ENCODE measurements at regions not wholly inside any gene's neighbourhood (a gene's known extent, or its start where the extent isn't known, plus 50 kb on each side); places are given as distances from the start of the nearest gene placed in this dataset.
"Not testable (repeated sequence)": the region's sequence is repeated elsewhere in the genome, so short reads cannot be mapped to it uniquely, and the experiment has no call there.

DNA sequence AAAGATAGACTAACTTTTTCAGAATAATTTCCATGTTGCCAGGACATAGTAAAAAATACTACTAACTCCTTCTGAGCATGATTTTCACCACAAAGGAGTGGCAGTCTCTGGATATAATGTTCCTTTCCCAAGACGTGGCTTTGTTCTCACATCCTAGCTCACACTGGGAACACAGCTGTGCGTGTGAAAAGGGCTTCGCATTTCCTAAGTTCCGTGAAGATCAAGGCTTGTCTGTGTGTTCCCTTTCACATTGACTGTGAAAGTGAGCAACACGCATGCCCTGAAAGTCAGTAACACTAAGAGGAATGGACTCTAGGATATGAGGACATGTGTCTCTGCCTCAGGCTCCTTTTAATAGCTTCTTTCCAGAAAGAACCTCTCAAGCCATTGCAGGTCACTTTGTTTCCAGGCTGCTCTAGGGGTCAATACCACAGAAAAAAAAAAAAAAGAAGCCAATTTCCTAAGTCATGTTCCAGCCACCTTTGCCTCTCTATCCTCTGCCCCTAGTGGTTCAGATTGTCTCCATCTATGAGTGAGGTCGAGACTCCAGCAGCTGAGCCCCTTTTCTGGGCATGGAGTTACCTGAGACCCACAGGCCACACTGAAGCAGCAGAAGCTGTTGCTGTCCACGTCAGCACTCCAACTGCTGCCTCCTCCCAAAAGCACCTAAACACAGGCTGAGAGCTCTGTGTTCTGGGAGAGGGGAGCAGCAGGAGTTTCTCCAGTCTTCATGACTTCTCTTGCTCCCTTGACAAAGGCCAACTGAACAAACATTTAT lies 355.9 kb downstream of the RSL24D1 start:
- no peak for DNase-seq

- DNase-seq = no peak
Observed at GRCh38 chr15:54839379-54839778, 357.4 kb downstream of the RSL24D1 start.

DNA sequence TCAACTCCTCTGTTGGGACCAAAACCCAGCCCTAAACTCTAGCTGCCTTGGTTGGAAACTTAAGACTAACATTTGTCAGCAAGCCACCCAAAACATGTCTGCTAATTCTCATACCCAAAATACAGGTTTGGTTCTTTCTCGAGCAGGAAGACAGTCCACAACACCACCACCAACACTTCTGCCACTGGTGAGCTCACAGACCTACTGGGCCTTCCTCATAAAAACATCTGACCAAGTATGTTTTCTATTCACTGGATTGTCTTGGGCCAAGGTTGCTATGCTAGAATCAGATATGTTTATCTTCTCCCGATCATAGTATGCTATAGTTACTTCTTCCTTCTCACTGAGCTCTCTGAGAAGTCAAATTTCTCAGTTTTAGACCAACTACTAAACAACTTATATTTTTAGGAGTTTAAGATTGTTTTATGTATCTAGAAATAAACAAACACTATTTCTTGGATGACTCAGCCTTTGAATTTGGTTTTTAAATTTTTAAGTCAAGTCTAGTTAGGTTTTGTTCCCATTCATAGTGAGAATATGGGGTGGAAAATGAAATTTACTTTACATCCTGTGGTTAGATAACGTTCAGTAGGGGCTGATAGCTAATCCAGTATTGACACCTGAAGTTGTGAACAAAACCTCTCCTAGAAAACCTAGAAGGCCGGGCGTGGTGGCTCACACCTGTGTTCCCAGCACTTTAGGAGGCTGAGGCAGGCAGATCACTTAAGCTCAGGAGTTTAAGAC lies 360.5 kb downstream of the RSL24D1 start:
- no peak for DNase-seq

DNA sequence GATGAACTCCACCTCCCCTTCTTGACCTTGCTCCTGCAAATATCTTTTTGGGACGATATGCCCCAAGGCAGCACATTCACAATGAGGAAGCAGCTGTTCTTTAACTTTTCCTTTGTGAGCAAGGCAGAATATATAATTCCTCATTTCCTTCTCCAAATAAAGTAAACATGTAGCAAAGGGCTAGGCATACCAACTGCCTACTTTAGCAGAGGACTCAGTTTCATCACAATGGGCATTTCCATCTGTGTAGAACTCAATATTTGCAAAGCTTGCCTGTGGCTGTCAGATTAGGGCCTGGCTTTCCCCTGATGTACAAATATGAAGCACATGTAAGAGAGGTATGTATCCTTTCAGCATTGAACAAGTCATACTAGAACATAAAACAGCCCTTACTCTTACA lies 366.9 kb downstream of the RSL24D1 start:
- no peak for DNase-seq

GRCh38 chr15:54820811-54821210 lies 375.9 kb downstream of the RSL24D1 start:
- no peak for DNase-seq

GRCh38 chr15:54820098-54820497 lies 376.6 kb downstream of the RSL24D1 start:
- DNase-seq = no peak

DNA sequence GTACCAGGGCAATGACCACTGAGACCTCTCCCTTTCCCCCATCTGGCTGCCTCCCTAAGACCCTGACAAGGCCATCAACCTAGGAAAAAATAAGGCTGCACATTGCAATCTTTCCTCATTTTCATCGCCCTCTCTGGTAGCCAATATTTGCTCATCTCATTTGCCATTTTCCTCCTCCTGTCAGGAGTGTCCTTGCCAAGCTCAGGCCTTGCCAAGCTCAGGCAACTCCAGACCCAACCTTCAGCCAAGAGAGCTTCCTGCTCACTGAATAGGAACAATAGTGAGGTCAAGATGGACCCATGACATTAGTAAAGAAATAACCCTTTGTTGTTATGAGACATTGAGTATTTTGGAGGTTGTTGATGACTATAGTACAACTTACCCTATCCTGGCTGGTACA lies 380.3 kb downstream of the RSL24D1 start:
- no peak for DNase-seq

GRCh38 chr15:54815556-54815955 lies 381.2 kb downstream of the RSL24D1 start:
- DNase-seq = no peak

DNA sequence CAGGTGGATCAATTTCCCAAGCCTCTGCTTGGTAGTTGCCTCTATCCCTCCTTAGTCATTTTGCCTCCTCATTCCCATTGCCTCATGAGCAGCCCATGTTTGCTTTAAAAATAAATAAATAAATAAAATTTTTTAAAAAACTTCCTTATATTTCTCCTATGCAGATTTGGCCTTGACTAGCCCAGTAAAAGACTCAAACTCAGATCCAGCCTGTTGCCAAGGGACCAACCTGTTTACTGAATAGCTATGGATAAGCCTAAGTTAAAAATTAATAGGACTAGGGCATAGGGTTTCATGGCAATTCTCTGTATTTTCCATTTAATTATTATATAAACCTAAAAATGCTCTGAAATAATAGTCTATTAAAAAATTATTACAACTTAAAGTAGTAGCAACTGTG lies 384.4 kb downstream of the RSL24D1 start:
- no peak for DNase-seq

DNA sequence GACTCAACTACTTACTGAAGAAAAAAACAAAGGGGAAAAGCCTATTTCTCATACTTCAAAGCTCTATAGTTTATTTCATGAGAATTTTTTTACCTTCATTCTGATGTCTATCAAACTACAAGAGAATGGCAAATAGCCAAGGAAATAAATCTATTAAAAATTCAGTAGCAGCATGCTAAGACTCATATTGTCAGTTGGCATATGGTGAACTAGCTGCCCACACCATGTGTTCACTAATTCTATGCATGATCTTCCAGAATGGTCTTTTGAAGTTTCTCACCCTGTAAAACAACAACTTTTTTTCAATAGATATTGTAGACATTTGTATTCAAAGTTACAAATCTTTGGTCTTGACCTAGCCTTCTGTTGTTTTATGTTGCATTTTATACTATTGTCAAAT lies 386.2 kb downstream of the RSL24D1 start:
- no peak for DNase-seq

- no peak for DNase-seq
Observed at GRCh38 chr15:54810031-54810430, 386.7 kb downstream of the RSL24D1 start.

- DNase-seq = no peak
Observed at GRCh38 chr15:54808321-54808720, 388.4 kb downstream of the RSL24D1 start.

DNA sequence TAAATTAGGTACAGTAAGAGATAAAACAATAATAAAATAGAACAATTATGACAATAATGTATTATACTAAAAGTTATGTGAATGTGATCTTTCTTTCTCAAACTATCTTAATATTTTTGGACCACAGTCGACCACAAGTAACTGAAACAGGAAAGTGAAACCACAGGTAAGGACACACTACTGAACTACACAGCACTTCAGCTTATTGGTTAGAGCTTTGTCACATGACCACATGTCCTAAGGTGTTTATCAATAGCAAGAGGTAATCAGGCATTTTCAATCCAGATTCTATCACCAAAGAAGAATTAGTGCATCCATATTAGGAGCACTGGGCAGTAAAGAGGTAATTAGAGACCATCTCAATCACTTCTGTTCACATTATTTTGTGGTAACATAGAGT lies 392.8 kb downstream of the RSL24D1 start:
- no peak for DNase-seq

DNA sequence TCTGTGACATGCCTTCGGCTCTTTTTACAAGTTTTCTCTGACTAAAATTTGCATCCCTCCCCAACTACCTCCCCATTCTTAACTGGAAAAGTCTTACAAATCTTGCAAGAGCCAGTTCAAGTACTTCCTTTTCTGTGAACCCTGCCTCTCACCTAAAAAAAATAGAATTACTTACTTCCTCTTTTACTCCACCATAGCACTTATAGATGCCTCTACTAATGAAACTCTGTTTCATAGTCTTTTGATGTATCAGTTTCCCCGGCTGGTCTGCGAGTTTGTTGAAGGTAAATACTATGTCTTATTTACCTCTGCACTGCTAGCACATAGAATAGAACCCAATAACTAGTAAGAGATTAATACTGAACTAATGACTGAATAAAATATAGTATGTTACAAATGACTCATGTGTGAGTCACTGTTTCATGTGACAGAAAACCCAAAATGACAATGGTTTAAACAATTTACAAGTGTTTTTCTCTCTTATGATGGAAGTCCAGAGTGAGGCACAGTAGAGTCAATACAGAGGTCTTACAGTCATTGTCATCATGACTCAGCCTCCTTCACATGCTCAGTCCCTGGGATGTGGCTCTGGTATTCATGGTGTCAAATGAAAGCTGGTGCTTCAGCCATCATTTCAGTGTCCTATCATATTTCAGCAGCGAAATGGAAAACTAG lies 393.5 kb downstream of the RSL24D1 start:
- no peak for DNase-seq

- no peak for DNase-seq
Observed at GRCh38 chr15:54792526-54792925, 404.2 kb downstream of the RSL24D1 start.

- DNase-seq = no peak
Observed at GRCh38 chr15:54790693-54791092, 406.0 kb downstream of the RSL24D1 start.

GRCh38 chr15:54789376-54789775 lies 407.4 kb downstream of the RSL24D1 start:
- no peak for DNase-seq

DNA sequence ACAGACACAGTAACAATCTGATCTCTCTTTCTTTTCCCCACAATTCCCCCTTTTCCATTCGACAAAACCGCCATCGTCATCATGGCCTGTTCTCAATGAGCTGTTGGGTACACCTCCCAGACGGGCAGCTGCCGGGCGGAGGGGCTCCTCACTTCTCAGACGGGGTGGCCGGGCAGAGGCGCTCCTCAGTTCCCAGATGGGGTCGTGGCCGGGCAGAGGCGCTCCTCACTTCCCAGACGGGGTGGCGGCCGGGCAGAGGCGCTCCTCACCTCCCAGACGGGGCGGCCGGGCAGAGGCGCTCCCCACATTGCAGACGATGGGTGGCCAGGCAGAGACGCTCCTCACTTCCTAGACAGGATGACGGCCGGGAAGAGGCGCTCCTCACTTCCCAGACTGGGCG lies 415.5 kb downstream of the RSL24D1 start:
- not testable (repeated sequence) for DNase-seq

- DNase-seq = no peak
Observed at GRCh38 chr15:54779271-54779670, 417.5 kb downstream of the RSL24D1 start.

GRCh38 chr15:54776410-54776809 lies 420.3 kb downstream of the RSL24D1 start:
- DNase-seq = no peak

- DNase-seq = no peak
Observed at GRCh38 chr15:54772663-54773062, 424.1 kb downstream of the RSL24D1 start.

GRCh38 chr15:54749461-54749860 lies 447.3 kb downstream of the RSL24D1 start:
- not testable (repeated sequence) for DNase-seq

DNA sequence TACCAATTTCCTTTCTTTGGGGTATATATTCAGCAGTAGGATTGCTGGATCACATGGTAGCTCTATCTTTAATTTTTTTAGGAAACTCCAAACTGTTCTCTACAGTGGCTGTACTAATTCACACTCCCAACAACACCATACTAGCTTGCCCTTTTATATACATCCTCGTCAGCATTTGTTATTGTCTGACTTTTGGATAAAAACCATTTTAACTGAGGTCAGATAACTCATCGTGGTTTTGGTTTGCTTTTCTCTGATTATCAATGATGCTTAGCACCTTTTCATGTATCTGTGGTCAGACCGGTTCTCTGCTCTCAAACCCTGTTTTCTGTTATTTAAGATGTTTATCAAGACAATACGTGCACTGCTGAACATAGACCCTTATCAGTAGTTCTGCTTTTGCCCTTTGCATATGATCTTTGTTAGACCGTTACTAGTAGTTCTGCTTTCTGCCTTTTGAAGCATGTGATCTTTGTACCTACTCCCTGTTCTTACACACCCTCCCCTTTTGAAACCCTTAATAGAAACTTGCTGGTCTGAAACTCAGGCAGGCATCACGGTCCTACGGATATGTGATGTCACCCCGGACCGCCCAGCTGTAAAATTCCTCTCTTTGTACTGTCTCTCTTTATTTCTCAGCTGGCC lies 474.3 kb downstream of the RSL24D1 start:
- DNase-seq = no peak
